Neutrophil (primary cell): ENCODE measurements at regions not wholly inside any gene's neighbourhood (a gene's known extent, or its start where the extent isn't known, plus 50 kb on each side); places are given as distances from the start of the nearest gene placed in this dataset.

Source experiments
- H3K27ac ChIP-seq: fragments of 200-600 bp; sonication (generic); 2 replicates; pipeline ENCODE4 v1.5.1; 2016; ENCODE audit warnings: mild to moderate bottlenecking, moderate library complexity
- H3K27me3 ChIP-seq: fragments of 200-600 bp; sonication (generic); 2 replicates; pipeline ENCODE4 v1.6.0; 2016; ENCODE audit warnings: mild to moderate bottlenecking
- H3K36me3 ChIP-seq: fragments of 200-600 bp; sonication (generic); 2 replicates; pipeline ENCODE4 v1.5.1; 2017
- H3K4me1 ChIP-seq, 2 experiments: fragments of 200-600 bp in 1 of 2; sonication (generic) in 1 of 2; 1 replicate in 1 of 2; 2 replicates in 1 of 2; pipeline versions ENCODE4 v1.5.1 to v1.6.1; 2013 to 2016; ENCODE audit warnings: low read depth in 1 of 2, low read length in 1 of 2, mild to moderate bottlenecking in 1 of 2, moderate library complexity in 1 of 2; ENCODE audit not compliant: control insufficient read depth in 1 of 2, insufficient read depth in 1 of 2
- H3K4me3 ChIP-seq, 2 experiments: fragments of 200-600 bp in 1 of 2; sonication (generic) in 1 of 2; 1 replicate in 1 of 2; 2 replicates in 1 of 2; pipeline ENCODE4 v1.5.1; 2013 to 2016; ENCODE audit warnings: low read depth in 1 of 2, low read length in 1 of 2, mild to moderate bottlenecking in 1 of 2, moderate library complexity in 1 of 2
- H3K9me3 ChIP-seq: fragments of 200-600 bp; sonication (generic); 2 replicates; pipeline ENCODE4 v1.5.1; 2016
- TF ChIP-seq, protein P1 (sequence below): fragments of 200-600 bp; sonication (generic); IDR thresholded peaks from 2 replicates; pipeline ENCODE4 v1.5.1; 2016; ENCODE audit warnings: antibody characterized with exemption

DNA sequence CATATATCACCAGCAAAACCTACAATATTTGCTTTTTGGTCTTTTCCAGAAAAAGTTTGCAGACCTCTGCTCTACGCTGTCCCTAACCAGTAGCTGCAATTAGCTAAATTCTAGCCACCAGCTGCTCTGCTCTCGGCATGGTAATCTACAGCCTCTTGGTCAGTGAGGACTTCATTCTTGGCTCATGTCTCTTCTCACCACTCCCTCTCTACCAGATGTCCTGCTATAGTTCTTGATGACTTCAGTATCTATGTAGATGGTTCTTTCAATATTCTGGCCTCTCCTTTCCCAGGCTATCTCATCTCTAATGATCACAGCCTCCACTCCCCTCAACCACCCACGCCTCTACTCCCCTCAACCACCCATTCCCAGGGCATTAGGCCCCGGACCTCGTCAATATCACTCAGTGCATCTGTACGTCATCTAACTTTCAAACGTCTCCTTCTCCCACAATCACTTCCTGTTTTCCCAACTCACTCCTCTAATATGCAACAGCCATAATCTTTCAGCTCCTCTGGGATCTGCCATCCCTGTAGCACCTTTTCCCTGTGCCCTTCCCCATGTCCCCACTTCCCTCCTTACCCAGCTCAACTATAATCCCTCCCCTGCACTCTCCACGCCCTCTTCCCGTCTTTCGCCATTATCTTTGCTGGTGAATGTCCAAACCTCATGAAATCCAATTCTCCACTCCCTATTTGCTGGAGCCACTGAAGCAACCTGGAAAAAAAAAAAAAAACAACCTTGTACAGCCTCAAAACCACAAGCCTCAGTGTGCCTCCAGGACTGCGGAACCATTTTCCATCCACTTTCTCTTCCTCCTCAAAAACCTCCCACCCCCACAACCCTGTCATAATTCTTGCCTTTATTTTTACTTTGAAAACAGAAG lies 429.4 kb upstream of the PROK2 start:
- Histone ChIP-seq H3K27me3 (no peaks in the 10 kb centered on the region), H3K4me3 (no peak overlapping the region), H3K4me1 (peaks cover 0 to 6% of the 10 kb centered on the region in 2 experiments), H3K36me3 (no peaks in the 10 kb centered on the region), H3K9me3 (no peaks in the 10 kb centered on the region), H3K27ac (no peak overlapping the region)
- TF ChIP-seq, protein P1, sequence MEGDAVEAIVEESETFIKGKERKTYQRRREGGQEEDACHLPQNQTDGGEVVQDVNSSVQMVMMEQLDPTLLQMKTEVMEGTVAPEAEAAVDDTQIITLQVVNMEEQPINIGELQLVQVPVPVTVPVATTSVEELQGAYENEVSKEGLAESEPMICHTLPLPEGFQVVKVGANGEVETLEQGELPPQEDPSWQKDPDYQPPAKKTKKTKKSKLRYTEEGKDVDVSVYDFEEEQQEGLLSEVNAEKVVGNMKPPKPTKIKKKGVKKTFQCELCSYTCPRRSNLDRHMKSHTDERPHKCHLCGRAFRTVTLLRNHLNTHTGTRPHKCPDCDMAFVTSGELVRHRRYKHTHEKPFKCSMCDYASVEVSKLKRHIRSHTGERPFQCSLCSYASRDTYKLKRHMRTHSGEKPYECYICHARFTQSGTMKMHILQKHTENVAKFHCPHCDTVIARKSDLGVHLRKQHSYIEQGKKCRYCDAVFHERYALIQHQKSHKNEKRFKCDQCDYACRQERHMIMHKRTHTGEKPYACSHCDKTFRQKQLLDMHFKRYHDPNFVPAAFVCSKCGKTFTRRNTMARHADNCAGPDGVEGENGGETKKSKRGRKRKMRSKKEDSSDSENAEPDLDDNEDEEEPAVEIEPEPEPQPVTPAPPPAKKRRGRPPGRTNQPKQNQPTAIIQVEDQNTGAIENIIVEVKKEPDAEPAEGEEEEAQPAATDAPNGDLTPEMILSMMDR: no peak

DNA sequence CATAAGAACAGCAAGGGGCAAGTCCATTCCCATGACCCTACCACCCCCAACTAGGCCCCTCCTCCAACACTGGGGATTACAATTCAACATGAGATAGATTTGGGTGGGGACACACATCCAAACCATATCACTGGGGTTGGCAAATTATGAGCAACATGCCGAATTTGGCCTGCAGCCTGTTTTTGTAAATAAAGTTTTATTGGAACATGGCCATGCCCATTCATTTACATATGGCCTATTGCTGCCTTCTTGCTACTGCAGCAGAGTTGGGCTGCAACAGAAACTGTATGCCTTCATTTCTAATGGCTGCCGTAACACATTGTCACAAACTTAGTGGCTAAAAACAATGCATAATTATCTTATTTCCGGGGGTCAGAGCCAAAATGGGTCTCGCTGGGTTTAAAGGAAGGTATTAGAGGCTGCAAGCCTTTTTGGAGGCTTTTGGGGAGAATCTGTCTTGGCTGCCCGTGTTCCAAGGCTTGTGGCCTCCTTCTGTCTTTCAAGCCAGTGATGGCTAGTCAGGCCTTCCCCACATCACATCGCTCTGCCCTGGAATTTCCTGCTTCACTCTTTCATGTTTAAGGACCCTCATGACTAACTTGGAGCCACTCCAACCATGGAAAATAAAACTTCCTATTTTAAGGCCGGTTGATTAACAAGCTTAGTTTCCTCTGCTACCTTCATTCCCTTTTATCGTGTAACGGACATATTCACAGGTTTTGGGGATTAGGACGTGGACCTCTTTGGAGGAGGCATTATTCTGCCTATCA lies 428.5 kb upstream of the PROK2 start:
- no peaks in the 10 kb centered on the region for H3K9me3 ChIP-seq
- TF ChIP-seq, protein P1: no peak
- H3K4me3 ChIP-seq: no peak overlapping the region

DNA sequence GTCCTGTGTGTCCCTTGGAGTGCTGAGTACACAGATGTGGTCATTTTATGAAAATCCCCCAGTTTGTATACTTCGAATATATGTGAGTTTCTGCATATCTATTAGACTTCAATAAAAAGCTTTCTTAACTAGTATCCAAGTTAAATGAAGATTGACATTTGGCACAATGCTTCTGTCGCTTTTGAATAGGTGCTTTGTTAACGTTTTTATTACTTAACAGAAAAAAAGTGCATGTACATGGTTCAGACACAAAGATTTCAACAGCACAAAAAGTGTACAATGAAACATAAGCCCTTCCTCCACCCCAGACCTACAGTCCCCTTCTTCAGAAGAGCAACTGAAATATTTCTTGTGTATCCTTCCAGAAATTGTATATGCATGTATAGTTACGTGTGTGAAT lies 427.4 kb upstream of the PROK2 start:
- H3K4me1 ChIP-seq: peaks cover 0 to 6% of the 10 kb centered on the region in 2 experiments
- TF ChIP-seq, protein P1: no peak
- no peak overlapping the region for H3K27ac ChIP-seq
- H3K9me3 ChIP-seq: no peaks in the 10 kb centered on the region
- H3K36me3 ChIP-seq: no peaks in the 10 kb centered on the region
- H3K4me3 ChIP-seq: no peak overlapping the region
- H3K27me3 ChIP-seq: no peaks in the 10 kb centered on the region

More for the DNA sequence above, 428.5 kb upstream of the PROK2 start:
- H3K27me3 ChIP-seq: no peaks in the 10 kb centered on the region
- H3K36me3 ChIP-seq: no peaks in the 10 kb centered on the region
- H3K27ac ChIP-seq: no peak overlapping the region
- peaks cover 0 to 6% of the 10 kb centered on the region in 2 experiments for H3K4me1 ChIP-seq

DNA sequence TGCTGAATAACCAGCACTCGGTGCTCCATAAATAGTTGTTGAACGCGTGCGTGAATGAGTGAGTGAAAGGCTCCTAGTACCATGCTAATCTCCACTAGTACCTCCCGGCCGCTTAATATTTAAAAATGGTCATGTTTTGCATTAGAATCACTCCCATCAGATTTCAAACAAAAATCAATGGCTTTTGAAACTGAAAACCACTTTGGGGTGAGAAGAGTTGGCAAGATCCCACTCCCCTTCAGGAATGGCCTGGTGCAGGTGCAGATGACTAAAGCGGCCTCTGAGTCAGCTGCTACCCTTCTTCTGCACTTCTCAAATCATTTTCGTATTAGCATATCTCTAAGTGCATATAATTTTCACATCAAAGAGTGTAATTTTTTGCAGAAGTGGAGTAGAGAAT lies 425.3 kb upstream of the PROK2 start:
- TF ChIP-seq, protein P1: no peak
- no peak overlapping the region for H3K27ac ChIP-seq
- H3K4me1 ChIP-seq: peaks cover 0 to 6% of the 10 kb centered on the region in 2 experiments
- no peaks in the 10 kb centered on the region for H3K27me3 ChIP-seq
- H3K9me3 ChIP-seq: no peaks in the 10 kb centered on the region
- H3K36me3 ChIP-seq: no peaks in the 10 kb centered on the region
- no peak overlapping the region for H3K4me3 ChIP-seq

DNA sequence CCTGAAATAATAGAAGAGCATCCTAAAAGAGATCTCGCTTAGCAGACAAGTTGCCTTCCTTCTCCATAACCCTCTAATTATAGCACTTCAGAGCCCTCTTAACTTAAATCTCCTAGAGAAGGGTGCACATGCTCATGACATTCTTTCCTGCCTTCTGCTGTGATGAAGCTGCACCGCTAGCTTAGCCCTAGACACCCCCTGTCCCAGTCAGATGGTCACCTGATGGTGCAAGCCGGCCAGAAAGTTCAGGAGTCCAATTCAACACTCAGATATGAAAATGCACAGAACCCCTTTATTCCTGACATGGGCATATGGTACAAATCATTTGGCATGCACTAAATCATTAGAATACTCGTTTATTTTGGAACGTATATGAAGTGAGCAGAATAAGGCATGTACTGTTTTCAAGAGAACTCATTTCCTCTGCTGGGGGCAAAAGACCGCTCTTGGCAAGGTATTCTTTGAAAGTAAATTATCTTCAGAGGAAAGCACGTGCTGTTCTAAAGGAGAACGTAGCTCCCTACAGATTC lies 420.4 kb upstream of the PROK2 start:
- Histone ChIP-seq H3K9me3 (no peaks in the 10 kb centered on the region), H3K4me3 (no peak overlapping the region), H3K36me3 (no peaks in the 10 kb centered on the region), H3K27me3 (no peaks in the 10 kb centered on the region), H3K4me1 (no peaks in the 10 kb centered on the region), H3K27ac (no peak overlapping the region)
- TF ChIP-seq, protein P1: no peak
